Mesothelial cell of epicardium (in vitro differentiated cells): ENCODE measurements at regions not wholly inside any gene's neighbourhood (a gene's known extent, or its start where the extent isn't known, plus 50 kb on each side); places are given as distances from the start of the nearest gene placed in this dataset.
"Not testable (repeated sequence)": the region's sequence is repeated elsewhere in the genome, so short reads cannot be mapped to it uniquely, and the experiment has no call there.

Source experiments
- DNase-seq, 2 experiments: peaks; one replicate each; pipeline ENCODE4 v3.0.0; 2021; ENCODE audit warnings: low spot score in 2 of 2; ENCODE audit not compliant: unreplicated experiment in 2 of 2
- H3K27ac Mint-ChIP-seq: 2 replicates; pipeline ENCODE4 v1.8.0; 2021; ENCODE audit warnings: mixed read lengths
- H3K27me3 Mint-ChIP-seq: 2 replicates; pipeline ENCODE4 v1.8.0; 2021; ENCODE audit warnings: low read depth, mixed read lengths
- H3K36me3 Mint-ChIP-seq: 2 replicates; pipeline ENCODE4 v1.8.0; 2021; ENCODE audit warnings: mixed read lengths
- H3K4me1 Mint-ChIP-seq: 2 replicates; pipeline ENCODE4 v1.8.0; 2021; ENCODE audit warnings: mixed read lengths
- H3K4me3 Mint-ChIP-seq: 2 replicates; pipeline ENCODE4 v1.8.0; 2021; ENCODE audit warnings: mild to moderate bottlenecking, moderate library complexity, mixed read lengths
- H3K9me3 Mint-ChIP-seq: 2 replicates; pipeline ENCODE4 v1.8.0; 2021; ENCODE audit warnings: mixed read lengths
- CTCF ChIP-seq: fragments of 200-600 bp; sonication (generic); IDR thresholded peaks from one replicate; pipeline ENCODE4 v1.5.0; 2021; ENCODE audit warnings: antibody characterized with exemption; ENCODE audit not compliant: unreplicated experiment

- Mint-ChIP-seq H3K9me3 (no peaks in the 10 kb centered on the region), H3K4me1 (peaks cover 12% of the 10 kb centered on the region), H3K27ac (no peak overlapping the region), H3K27me3 (no peaks in the 10 kb centered on the region), H3K36me3 (no peaks in the 10 kb centered on the region), H3K4me3 (no peak overlapping the region)
- no peak for DNase-seq
- TF ChIP-seq CTCF: no peak
These were observed 60.3 kb upstream of the PTPN1 start for GRCh38 chr20:50449738-50450492.

- DNase-seq: no peak
- H3K4me1 Mint-ChIP-seq: peaks cover 12% of the 10 kb centered on the region
- H3K27me3 Mint-ChIP-seq: no peaks in the 10 kb centered on the region
- H3K36me3 Mint-ChIP-seq: no peaks in the 10 kb centered on the region
- H3K9me3 Mint-ChIP-seq: no peaks in the 10 kb centered on the region
- no peak overlapping the region for H3K4me3 Mint-ChIP-seq
- no peak overlapping the region for H3K27ac Mint-ChIP-seq
- no peak for TF ChIP-seq CTCF
These were observed 59.7 kb upstream of the PTPN1 start for GRCh38 chr20:50450493-50450826.

GRCh38 chr20:50450881-50451752 lies 59.1 kb upstream of the PTPN1 start:
- H3K9me3 Mint-ChIP-seq: no peaks in the 10 kb centered on the region
- no peaks in the 10 kb centered on the region for H3K36me3 Mint-ChIP-seq
- peaks cover 14% of the 10 kb centered on the region for H3K4me1 Mint-ChIP-seq
- H3K4me3 Mint-ChIP-seq: peak overlapping the region; percentile 7
- no peaks in the 10 kb centered on the region for H3K27me3 Mint-ChIP-seq
- H3K27ac Mint-ChIP-seq: peak overlapping the region; percentile 16
- DNase-seq: no peak
- TF ChIP-seq CTCF: no peak

- H3K27ac Mint-ChIP-seq: peak overlapping the region; percentile 34
- not testable (repeated sequence) for H3K4me3 Mint-ChIP-seq
These were observed 58.3 kb upstream of the PTPN1 start for GRCh38 chr20:50451792-50452425.

GRCh38 chr20:50453533-50454244 lies 56.5 kb upstream of the PTPN1 start:
- Mint-ChIP-seq H3K4me1 (peaks cover 17% of the 10 kb centered on the region), H3K27me3 (no peaks in the 10 kb centered on the region), H3K36me3 (no peaks in the 10 kb centered on the region), H3K4me3 (no peak overlapping the region), H3K9me3 (no peaks in the 10 kb centered on the region), H3K27ac (no peak overlapping the region)
- no peak for DNase-seq
- TF ChIP-seq CTCF: no peak

More at GRCh38 chr20:50451792-50452425, 58.3 kb upstream of the PTPN1 start:
- not testable (repeated sequence) for DNase-seq, H3K9me3 Mint-ChIP-seq, H3K36me3 Mint-ChIP-seq, H3K27me3 Mint-ChIP-seq
- peaks cover 17% of the 10 kb centered on the region for H3K4me1 Mint-ChIP-seq

GRCh38 chr20:50455245-50455644 lies 54.9 kb upstream of the PTPN1 start:
- DNase-seq, H3K4me3 Mint-ChIP-seq, H3K36me3 Mint-ChIP-seq, H3K27ac Mint-ChIP-seq, H3K9me3 Mint-ChIP-seq, H3K27me3 Mint-ChIP-seq: not testable (repeated sequence)
- peaks cover 15% of the 10 kb centered on the region for H3K4me1 Mint-ChIP-seq
